T-helper 2 cell treated with Interferon-gamma antibody and Interleukin-4, amounts not matched to agents 5 μg/mL and 100 μg/mL, for 36 hours (primary cell): ENCODE measurements at regions not wholly inside any gene's neighbourhood (a gene's known extent, or its start where the extent isn't known, plus 50 kb on each side); places are given as distances from the start of the nearest gene placed in this dataset.
"Not testable (repeated sequence)": the region's sequence is repeated elsewhere in the genome, so short reads cannot be mapped to it uniquely, and the experiment has no call there.

Source experiments
- DNase-seq: peaks from one replicate; pipeline ENCODE4 v3.0.0; 2021; ENCODE audit warnings: low spot score
- H3K27ac Mint-ChIP-seq: one replicate; pipeline ENCODE4 v1.8.0; 2021; ENCODE audit warnings: mild to moderate bottlenecking, mixed read lengths
- H3K27me3 Mint-ChIP-seq: one replicate; pipeline ENCODE4 v1.8.0; 2021; ENCODE audit warnings: low read depth, mixed read lengths
- H3K36me3 Mint-ChIP-seq: one replicate; pipeline ENCODE4 v1.8.0; 2021; ENCODE audit warnings: low read depth, mixed read lengths
- H3K4me1 Mint-ChIP-seq: one replicate; pipeline ENCODE4 v1.8.0; 2021; ENCODE audit warnings: low read depth, mixed read lengths
- H3K4me3 Mint-ChIP-seq: one replicate; pipeline ENCODE4 v1.8.0; 2022; ENCODE audit warnings: mild to moderate bottlenecking, moderate library complexity, mixed read lengths
- H3K9me3 Mint-ChIP-seq: one replicate; pipeline ENCODE4 v1.8.0; 2021; ENCODE audit warnings: mixed read lengths

- H3K27me3 Mint-ChIP-seq, result no peaks in the 10 kb centered on the region
- no peaks in the 10 kb centered on the region for H3K4me1 Mint-ChIP-seq
- no peaks in the 10 kb centered on the region for H3K9me3 Mint-ChIP-seq
- no peaks in the 10 kb centered on the region for H3K36me3 Mint-ChIP-seq
- no peak overlapping the region for H3K27ac Mint-ChIP-seq
- no peak overlapping the region for H3K4me3 Mint-ChIP-seq
- no peak for DNase-seq
Observed at GRCh38 chr2:129388870-129389269, 590.6 kb upstream of the RAB6C start.

GRCh38 chr2:129393816-129394215 is 585.6 kb upstream of the RAB6C start:
- no peaks in the 10 kb centered on the region for H3K27me3 Mint-ChIP-seq
- H3K4me1 Mint-ChIP-seq, result no peaks in the 10 kb centered on the region
- H3K4me3 Mint-ChIP-seq, result no peak overlapping the region
- no peaks in the 10 kb centered on the region for H3K9me3 Mint-ChIP-seq
- no peaks in the 10 kb centered on the region for H3K36me3 Mint-ChIP-seq
- no peak overlapping the region for H3K27ac Mint-ChIP-seq
- DNase-seq, result no peak

- Mint-ChIP-seq H3K9me3 (no peaks in the 10 kb centered on the region), H3K36me3 (no peaks in the 10 kb centered on the region), H3K4me3 (no peak overlapping the region), H3K27ac (no peak overlapping the region), H3K4me1 (no peaks in the 10 kb centered on the region), H3K27me3 (no peaks in the 10 kb centered on the region)
- DNase-seq, result no peak
Observed at GRCh38 chr2:129396980-129397599, 582.4 kb upstream of the RAB6C start.

- no peaks in the 10 kb centered on the region for H3K4me1 Mint-ChIP-seq
- DNase-seq, result no peak
- no peaks in the 10 kb centered on the region for H3K27me3 Mint-ChIP-seq
- H3K36me3 Mint-ChIP-seq, result no peaks in the 10 kb centered on the region
- no peaks in the 10 kb centered on the region for H3K9me3 Mint-ChIP-seq
- no peak overlapping the region for H3K4me3 Mint-ChIP-seq
- no peak overlapping the region for H3K27ac Mint-ChIP-seq
Observed at GRCh38 chr2:129400826-129401225, 578.6 kb upstream of the RAB6C start.

GRCh38 chr2:129402076-129402475 is 577.4 kb upstream of the RAB6C start:
- H3K27me3 Mint-ChIP-seq, result no peaks in the 10 kb centered on the region
- DNase-seq, result no peak
- no peaks in the 10 kb centered on the region for H3K9me3 Mint-ChIP-seq
- H3K4me3 Mint-ChIP-seq, result no peak overlapping the region
- no peaks in the 10 kb centered on the region for H3K36me3 Mint-ChIP-seq
- no peaks in the 10 kb centered on the region for H3K4me1 Mint-ChIP-seq
- no peak overlapping the region for H3K27ac Mint-ChIP-seq

- H3K4me1 Mint-ChIP-seq, result no peaks in the 10 kb centered on the region
- no peaks in the 10 kb centered on the region for H3K36me3 Mint-ChIP-seq
- no peaks in the 10 kb centered on the region for H3K9me3 Mint-ChIP-seq
- no peak overlapping the region for H3K4me3 Mint-ChIP-seq
- no peak for DNase-seq
- no peaks in the 10 kb centered on the region for H3K27me3 Mint-ChIP-seq
- no peak overlapping the region for H3K27ac Mint-ChIP-seq
Observed at GRCh38 chr2:129404000-129404685, 575.3 kb upstream of the RAB6C start.

GRCh38 chr2:129408570-129408969 is 570.9 kb upstream of the RAB6C start:
- H3K36me3 Mint-ChIP-seq, result no peaks in the 10 kb centered on the region
- DNase-seq, result no peak
- no peaks in the 10 kb centered on the region for H3K27me3 Mint-ChIP-seq
- H3K27ac Mint-ChIP-seq, result no peak overlapping the region
- H3K4me3 Mint-ChIP-seq, result no peak overlapping the region
- no peaks in the 10 kb centered on the region for H3K9me3 Mint-ChIP-seq
- no peaks in the 10 kb centered on the region for H3K4me1 Mint-ChIP-seq

GRCh38 chr2:129417041-129417440 is 562.4 kb upstream of the RAB6C start:
- H3K9me3 Mint-ChIP-seq, H3K4me3 Mint-ChIP-seq, H3K27ac Mint-ChIP-seq, H3K36me3 Mint-ChIP-seq, DNase-seq, H3K27me3 Mint-ChIP-seq, H3K4me1 Mint-ChIP-seq: not testable (repeated sequence)

GRCh38 chr2:129422028-129422427 is 557.4 kb upstream of the RAB6C start:
- no peak overlapping the region for H3K4me3 Mint-ChIP-seq
- H3K4me1 Mint-ChIP-seq, result no peaks in the 10 kb centered on the region
- H3K27ac Mint-ChIP-seq, result no peak overlapping the region
- no peaks in the 10 kb centered on the region for H3K27me3 Mint-ChIP-seq
- no peaks in the 10 kb centered on the region for H3K9me3 Mint-ChIP-seq
- H3K36me3 Mint-ChIP-seq, result no peaks in the 10 kb centered on the region
- no peak for DNase-seq

GRCh38 chr2:129428086-129428660 is 551.3 kb upstream of the RAB6C start:
- H3K27ac Mint-ChIP-seq, result no peak overlapping the region
- H3K4me3 Mint-ChIP-seq, result no peak overlapping the region

GRCh38 chr2:129430911-129431310 is 548.6 kb upstream of the RAB6C start:
- no peaks in the 10 kb centered on the region for H3K4me1 Mint-ChIP-seq
- DNase-seq, result no peak
- no peak overlapping the region for H3K4me3 Mint-ChIP-seq
- no peak overlapping the region for H3K27ac Mint-ChIP-seq
- H3K27me3 Mint-ChIP-seq, result no peaks in the 10 kb centered on the region
- H3K36me3 Mint-ChIP-seq, result no peaks in the 10 kb centered on the region
- no peaks in the 10 kb centered on the region for H3K9me3 Mint-ChIP-seq

More at GRCh38 chr2:129428086-129428660, 551.3 kb upstream of the RAB6C start:
- no peaks in the 10 kb centered on the region for H3K27me3 Mint-ChIP-seq
- no peaks in the 10 kb centered on the region for H3K9me3 Mint-ChIP-seq
- no peaks in the 10 kb centered on the region for H3K36me3 Mint-ChIP-seq
- H3K4me1 Mint-ChIP-seq, result no peaks in the 10 kb centered on the region
- no peak for DNase-seq

GRCh38 chr2:129431881-129432280 is 547.6 kb upstream of the RAB6C start:
- Mint-ChIP-seq H3K27me3 (no peaks in the 10 kb centered on the region), H3K27ac (no peak overlapping the region), H3K4me1 (no peaks in the 10 kb centered on the region), H3K36me3 (no peaks in the 10 kb centered on the region), H3K4me3 (no peak overlapping the region), H3K9me3 (no peaks in the 10 kb centered on the region)
- no peak for DNase-seq

- no peak for DNase-seq
- no peaks in the 10 kb centered on the region for H3K27me3 Mint-ChIP-seq
- no peaks in the 10 kb centered on the region for H3K36me3 Mint-ChIP-seq
- no peak overlapping the region for H3K27ac Mint-ChIP-seq
- H3K4me1 Mint-ChIP-seq, result no peaks in the 10 kb centered on the region
- H3K4me3 Mint-ChIP-seq, result no peak overlapping the region
- no peaks in the 10 kb centered on the region for H3K9me3 Mint-ChIP-seq
Observed at GRCh38 chr2:129436809-129437208, 542.7 kb upstream of the RAB6C start.

- Mint-ChIP-seq H3K36me3 (no peaks in the 10 kb centered on the region), H3K4me3 (no peak overlapping the region), H3K4me1 (no peaks in the 10 kb centered on the region), H3K9me3 (no peaks in the 10 kb centered on the region), H3K27me3 (no peaks in the 10 kb centered on the region), H3K27ac (no peak overlapping the region)
- DNase-seq, result no peak
Observed at GRCh38 chr2:129437725-129438124, 541.7 kb upstream of the RAB6C start.
